ENCODE measurements at regions not wholly inside any gene's neighbourhood (a gene's known extent, or its start where the extent isn't known, plus 50 kb on each side); places are given as distances from the start of the nearest gene placed in this dataset.

- no peak for DNase-seq (ENCODE audit: low read depth in 4 of 4, low spot score in 3 of 4)
Measured at GRCh38 chr22:49721211-49721763, 106.4 kb downstream of the BRD1 start.

GRCh38 chr22:49720279-49720959 lies 107.3 kb downstream of the BRD1 start:
- no peak for DNase-seq (ENCODE audit: low read depth in 4 of 4, low spot score in 3 of 4)

- no peak for DNase-seq (ENCODE audit: low read depth in 4 of 4, low spot score in 3 of 4)
Measured at GRCh38 chr22:49719046-49719445, 108.6 kb downstream of the BRD1 start.

GRCh38 chr22:49718396-49718795 lies 109.3 kb downstream of the BRD1 start:
- no peak for DNase-seq (ENCODE audit: low read depth in 4 of 4, low spot score in 3 of 4)

GRCh38 chr22:49717322-49717919 lies 110.3 kb downstream of the BRD1 start:
- no peak for DNase-seq (ENCODE audit: low read depth in 4 of 4, low spot score in 3 of 4)

- DNase-seq (ENCODE audit: low read depth in 4 of 4, low spot score in 3 of 4): no peak
Measured at GRCh38 chr22:49716441-49716840, 111.2 kb downstream of the BRD1 start.

GRCh38 chr22:49715450-49715849 lies 112.2 kb downstream of the BRD1 start:
- DNase-seq (ENCODE audit: low read depth in 4 of 4, low spot score in 3 of 4): no peak

- DNase-seq (ENCODE audit: low read depth in 4 of 4, low spot score in 3 of 4): no peak
Measured at GRCh38 chr22:49713003-49713402, 114.7 kb downstream of the BRD1 start.

- DNase-seq (ENCODE audit: low read depth in 4 of 4, low spot score in 3 of 4): peak in 3 of 4 donors; percentile 21 to 37 (median 24)
Measured at GRCh38 chr22:49712195-49712791, 115.4 kb downstream of the BRD1 start.

GRCh38 chr22:49710746-49711145 lies 116.9 kb downstream of the BRD1 start:
- no peak for DNase-seq (ENCODE audit: low read depth in 4 of 4, low spot score in 3 of 4)

GRCh38 chr22:49709464-49709863 lies 118.2 kb downstream of the BRD1 start:
- no peak for DNase-seq (ENCODE audit: low read depth in 4 of 4, low spot score in 3 of 4)

- no peak for DNase-seq (ENCODE audit: low read depth in 4 of 4, low spot score in 3 of 4)
Measured at GRCh38 chr22:49705972-49706352, 121.7 kb downstream of the BRD1 start.

GRCh38 chr22:49705216-49705971 lies 122.3 kb downstream of the BRD1 start:
- DNase-seq (ENCODE audit: low read depth in 4 of 4, low spot score in 3 of 4): no peak

- DNase-seq (ENCODE audit: low read depth in 4 of 4, low spot score in 3 of 4): no peak
Measured at GRCh38 chr22:49704345-49705215, 123.1 kb downstream of the BRD1 start.

- DNase-seq (ENCODE audit: low read depth in 4 of 4, low spot score in 3 of 4): no peak
Measured at GRCh38 chr22:49703990-49704344, 123.7 kb downstream of the BRD1 start.

- DNase-seq (ENCODE audit: low read depth in 4 of 4, low spot score in 3 of 4): no peak
Measured at GRCh38 chr22:49703505-49703904, 124.2 kb downstream of the BRD1 start.

- no peak for DNase-seq (ENCODE audit: low read depth in 4 of 4, low spot score in 3 of 4)
Measured at GRCh38 chr22:49702068-49702397, 125.6 kb downstream of the BRD1 start.

GRCh38 chr22:49701380-49702067 lies 126.1 kb downstream of the BRD1 start:
- DNase-seq (ENCODE audit: low read depth in 4 of 4, low spot score in 3 of 4): no peak

GRCh38 chr22:49699928-49700498 lies 127.7 kb downstream of the BRD1 start:
- no peak for DNase-seq (ENCODE audit: low read depth in 4 of 4, low spot score in 3 of 4)

GRCh38 chr22:49699476-49699875 lies 128.2 kb downstream of the BRD1 start:
- no peak for DNase-seq (ENCODE audit: low read depth in 4 of 4, low spot score in 3 of 4)
